ENCODE measurements at regions not wholly inside any gene's neighbourhood (a gene's known extent, or its start where the extent isn't known, plus 50 kb on each side); places are given as distances from the start of the nearest gene placed in this dataset.

DNA sequence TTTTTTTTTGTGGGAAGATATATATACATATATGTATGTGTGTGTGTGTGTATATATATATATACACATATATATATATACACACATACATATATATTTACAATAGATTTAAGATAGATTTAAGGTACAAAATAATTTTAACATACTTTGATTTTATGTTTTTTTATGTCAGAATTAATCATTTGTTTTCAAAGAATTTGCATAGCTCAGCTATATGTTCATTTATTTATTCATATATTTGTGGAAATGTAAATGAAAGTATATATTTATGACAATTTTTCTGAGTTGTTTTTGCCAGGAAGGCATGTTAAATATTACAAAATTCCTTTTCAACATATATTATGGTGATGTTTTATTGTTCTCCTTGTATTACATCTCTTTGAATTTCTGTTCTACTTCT is 887.4 kb upstream of the NOVA1 start:
- H3K23ac ChIP-seq (ENCODE audit: low read depth, low read length, poor library complexity): no peak overlapping the region
- H2AK5ac ChIP-seq (ENCODE audit: low read depth, low read length): no peak overlapping the region
- no peak for DNase-seq (ENCODE audit: low spot score)
- no peak overlapping the region for H4K91ac ChIP-seq (ENCODE audit: low read depth, low read length, poor library complexity)
- H3K18ac ChIP-seq (ENCODE audit: low read length): no peak overlapping the region
- H2BK12ac ChIP-seq (ENCODE audit: low read length): no peak overlapping the region
- H2BK15ac ChIP-seq (ENCODE audit: low read length): no peak overlapping the region
- H2AFZ ChIP-seq (ENCODE audit: low read length): no peak overlapping the region
- H3K9me3 ChIP-seq (replicated peaks in 1 of 2; ENCODE audit: control insufficient read depth in 2 of 2, insufficient read depth in 1 of 2, low read depth in 1 of 2, low read length in 2 of 2): no peaks in the 10 kb centered on the region
- H4K8ac ChIP-seq (ENCODE audit: low read depth, low read length): no peak overlapping the region
- H3K4me1 ChIP-seq (ENCODE audit: control insufficient read depth in 2 of 2, insufficient read depth in 1 of 2, low read depth in 1 of 2, low read length in 2 of 2): no peaks in the 10 kb centered on the region
- H3K4ac ChIP-seq (ENCODE audit: low read length): no peak overlapping the region
- H3K36me3 ChIP-seq (replicated peaks in 1 of 2; ENCODE audit: control insufficient read depth in 2 of 2, insufficient read depth in 2 of 2, low read length in 2 of 2): no peaks in the 10 kb centered on the region
- no peak overlapping the region for H2BK120ac ChIP-seq (ENCODE audit: low read depth, low read length)
- H2BK5ac ChIP-seq (ENCODE audit: low read length): no peak overlapping the region
- H3K27me3 ChIP-seq (ENCODE audit: control insufficient read depth in 3 of 3, insufficient read depth in 3 of 3, low read depth in 1 of 3, low read length in 3 of 3): no peaks in the 10 kb centered on the region
- H3K4me2 ChIP-seq (ENCODE audit: insufficient read depth, low read length, poor library complexity, severe bottlenecking): no peak overlapping the region
- H3K27ac ChIP-seq (replicated peaks; ENCODE audit: low read length): no peak overlapping the region
- H3K79me1 ChIP-seq (ENCODE audit: low read depth, low read length): no peaks in the 10 kb centered on the region
- H3K4me3 ChIP-seq (ENCODE audit: low read length in 2 of 2): no peak overlapping the region
- no peak overlapping the region for H3K14ac ChIP-seq (ENCODE audit: low read length)
- H3K9ac ChIP-seq (ENCODE audit: low read depth, low read length, poor library complexity): no peak overlapping the region

DNA sequence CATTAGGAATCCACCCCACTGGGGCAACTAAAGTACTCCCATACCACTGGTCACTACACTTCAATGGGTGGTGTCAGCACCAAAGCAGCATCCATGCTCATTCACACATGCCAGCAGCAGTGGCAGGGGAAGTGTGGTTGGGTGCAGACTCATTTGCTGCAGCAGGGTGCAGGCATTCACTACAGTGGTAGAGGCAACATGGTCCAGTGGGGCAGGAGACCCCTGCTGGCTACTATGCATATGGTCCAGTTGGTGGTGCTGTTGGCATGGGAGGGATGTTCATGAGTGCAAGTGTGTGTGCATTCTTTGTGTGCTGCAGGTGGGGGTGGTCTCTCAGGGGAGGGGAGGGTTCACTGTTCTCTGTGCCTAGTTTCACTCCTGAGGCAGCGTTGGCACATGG is 908.4 kb upstream of the NOVA1 start:
- WGBS, 2 donors (ENCODE audit: extremely low coverage in 2 of 2, insufficient read length in 2 of 2, insufficient replicate concordance in 1 of 2): no CpG with 5 or more reads among the region's 1 CpG

DNA sequence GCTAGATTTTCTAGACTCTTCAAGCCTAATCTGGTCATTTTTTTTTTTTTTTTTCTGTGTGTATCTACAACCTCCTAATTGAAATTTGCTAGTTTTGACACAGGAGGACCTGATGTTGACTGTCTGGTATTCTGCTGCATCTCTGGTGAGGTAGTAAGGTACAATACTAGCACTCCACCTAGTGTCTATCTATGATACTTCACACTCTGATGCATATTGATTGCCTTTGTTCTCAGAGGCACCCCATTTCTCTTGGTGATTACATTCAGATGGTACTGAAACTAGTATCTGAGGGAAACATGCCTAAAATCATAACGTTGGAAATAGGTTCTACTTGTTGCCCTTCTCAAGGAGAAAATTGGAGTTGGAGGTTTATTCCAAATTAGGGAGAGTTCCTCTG is 930.5 kb upstream of the NOVA1 start:
- no peak overlapping the region for H3K27ac ChIP-seq (replicated peaks; ENCODE audit: low read length)
- no peaks in the 10 kb centered on the region for H3K9me3 ChIP-seq (replicated peaks in 1 of 2; ENCODE audit: control insufficient read depth in 2 of 2, insufficient read depth in 1 of 2, low read depth in 1 of 2, low read length in 2 of 2)
- no peak overlapping the region for H2BK12ac ChIP-seq (ENCODE audit: low read length)
- H3K9ac ChIP-seq (ENCODE audit: low read depth, low read length, poor library complexity): no peak overlapping the region
- H3K36me3 ChIP-seq (replicated peaks in 1 of 2; ENCODE audit: control insufficient read depth in 2 of 2, insufficient read depth in 2 of 2, low read length in 2 of 2): no peaks in the 10 kb centered on the region
- no CpG with 5 or more reads among the region's 1 CpG for WGBS, 2 donors (ENCODE audit: extremely low coverage in 2 of 2, insufficient read length in 2 of 2, insufficient replicate concordance in 1 of 2)
- no peak overlapping the region for H2BK15ac ChIP-seq (ENCODE audit: low read length)
- H2BK5ac ChIP-seq (ENCODE audit: low read length): no peak overlapping the region
- H3K23ac ChIP-seq (ENCODE audit: low read depth, low read length, poor library complexity): no peak overlapping the region
- no peaks in the 10 kb centered on the region for H3K4me1 ChIP-seq (ENCODE audit: control insufficient read depth in 2 of 2, insufficient read depth in 1 of 2, low read depth in 1 of 2, low read length in 2 of 2)
- H2BK120ac ChIP-seq (ENCODE audit: low read depth, low read length): no peak overlapping the region
- H2AK5ac ChIP-seq (ENCODE audit: low read depth, low read length): no peak overlapping the region
- no peak overlapping the region for H3K4me2 ChIP-seq (ENCODE audit: insufficient read depth, low read length, poor library complexity, severe bottlenecking)
- no peak overlapping the region for H4K8ac ChIP-seq (ENCODE audit: low read depth, low read length)
- H3K18ac ChIP-seq (ENCODE audit: low read length): no peak overlapping the region
- peak; percentile 18 for DNase-seq (ENCODE audit: low spot score)
- no peaks in the 10 kb centered on the region for H3K79me1 ChIP-seq (ENCODE audit: low read depth, low read length)
- H3K27me3 ChIP-seq (ENCODE audit: control insufficient read depth in 3 of 3, insufficient read depth in 3 of 3, low read depth in 1 of 3, low read length in 3 of 3): no peaks in the 10 kb centered on the region
- H4K91ac ChIP-seq (ENCODE audit: low read depth, low read length, poor library complexity): no peak overlapping the region
- peak overlapping the region; percentile 63 for H2AFZ ChIP-seq (ENCODE audit: low read length)
- H3K14ac ChIP-seq (ENCODE audit: low read length): no peak overlapping the region
- no peak overlapping the region for H3K4me3 ChIP-seq (ENCODE audit: low read length in 2 of 2)
- H3K4ac ChIP-seq (ENCODE audit: low read length): no peak overlapping the region

More for the DNA sequence above, 908.4 kb upstream of the NOVA1 start:
- no peak overlapping the region for H2AFZ ChIP-seq (ENCODE audit: low read length)
- no peak overlapping the region for H3K18ac ChIP-seq (ENCODE audit: low read length)
- H3K4me1 ChIP-seq (ENCODE audit: control insufficient read depth in 2 of 2, insufficient read depth in 1 of 2, low read depth in 1 of 2, low read length in 2 of 2): no peaks in the 10 kb centered on the region
- H3K4me2 ChIP-seq (ENCODE audit: insufficient read depth, low read length, poor library complexity, severe bottlenecking): no peak overlapping the region
- H2BK120ac ChIP-seq (ENCODE audit: low read depth, low read length): no peak overlapping the region
- H3K23ac ChIP-seq (ENCODE audit: low read depth, low read length, poor library complexity): peak overlapping the region; percentile 17
- no peak overlapping the region for H2BK15ac ChIP-seq (ENCODE audit: low read length)
- peaks cover 0 to 7% of the 10 kb centered on the region in 2 donors for H3K9me3 ChIP-seq (replicated peaks in 1 of 2; ENCODE audit: control insufficient read depth in 2 of 2, insufficient read depth in 1 of 2, low read depth in 1 of 2, low read length in 2 of 2)
- H4K91ac ChIP-seq (ENCODE audit: low read depth, low read length, poor library complexity): no peak overlapping the region
- no peak overlapping the region for H2BK5ac ChIP-seq (ENCODE audit: low read length)
- no peaks in the 10 kb centered on the region for H3K36me3 ChIP-seq (replicated peaks in 1 of 2; ENCODE audit: control insufficient read depth in 2 of 2, insufficient read depth in 2 of 2, low read length in 2 of 2)
- no peak overlapping the region for H2AK5ac ChIP-seq (ENCODE audit: low read depth, low read length)
- H3K14ac ChIP-seq (ENCODE audit: low read length): peak overlapping the region; percentile 14
- H3K79me1 ChIP-seq (ENCODE audit: low read depth, low read length): peaks cover 4% of the 10 kb centered on the region
- H3K4ac ChIP-seq (ENCODE audit: low read length): no peak overlapping the region
- no peak overlapping the region for H2BK12ac ChIP-seq (ENCODE audit: low read length)
- peak overlapping the region in 1 of 2 donors; percentile 33 for H3K4me3 ChIP-seq (ENCODE audit: low read length in 2 of 2)
- no peak overlapping the region for H4K8ac ChIP-seq (ENCODE audit: low read depth, low read length)
- H3K9ac ChIP-seq (ENCODE audit: low read depth, low read length, poor library complexity): peak overlapping the region; percentile 21
- no peaks in the 10 kb centered on the region for H3K27me3 ChIP-seq (ENCODE audit: control insufficient read depth in 3 of 3, insufficient read depth in 3 of 3, low read depth in 1 of 3, low read length in 3 of 3)
- DNase-seq (ENCODE audit: low spot score): no peak
- H3K27ac ChIP-seq (replicated peaks; ENCODE audit: low read length): no peak overlapping the region

DNA sequence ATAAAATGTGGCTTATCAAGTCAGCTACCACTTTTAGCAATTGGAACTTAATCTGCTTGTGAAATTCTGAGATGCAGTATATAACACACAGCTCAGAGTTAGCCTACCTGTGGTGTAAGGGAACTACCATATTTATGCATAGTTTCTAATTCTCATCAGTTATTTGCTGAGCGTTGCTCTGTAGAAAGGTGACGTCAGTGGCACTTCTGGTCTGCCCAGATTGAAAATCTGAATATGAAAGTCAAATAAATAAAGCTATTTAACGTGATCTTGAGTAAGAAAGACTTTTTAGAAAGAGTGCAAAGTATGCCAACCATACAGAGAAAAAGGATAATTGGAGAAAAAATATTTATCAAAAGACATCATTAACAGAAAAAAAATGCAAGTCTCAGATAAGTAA is 938.9 kb upstream of the NOVA1 start:
- WGBS, 2 donors (ENCODE audit: extremely low coverage in 2 of 2, insufficient read length in 2 of 2, insufficient replicate concordance in 1 of 2): no CpG with 5 or more reads among the region's 3 CpGs

More for the DNA sequence above, 938.9 kb upstream of the NOVA1 start:
- Histone ChIP-seq H3K4me2 (ENCODE audit: insufficient read depth, low read length, poor library complexity, severe bottlenecking) (no peak overlapping the region), H2BK15ac (ENCODE audit: low read length) (no peak overlapping the region), H4K8ac (ENCODE audit: low read depth, low read length) (no peak overlapping the region), H3K79me1 (ENCODE audit: low read depth, low read length) (no peaks in the 10 kb centered on the region), H3K4me3 (ENCODE audit: low read length in 2 of 2) (no peak overlapping the region), H3K18ac (ENCODE audit: low read length) (no peak overlapping the region), H3K9ac (ENCODE audit: low read depth, low read length, poor library complexity) (no peak overlapping the region), H3K9me3 (replicated peaks in 1 of 2; ENCODE audit: control insufficient read depth in 2 of 2, insufficient read depth in 1 of 2, low read depth in 1 of 2, low read length in 2 of 2) (peaks cover 2 to 4% of the 10 kb centered on the region in 2 donors), H2BK5ac (ENCODE audit: low read length) (no peak overlapping the region), H2BK12ac (ENCODE audit: low read length) (no peak overlapping the region), H3K27me3 (ENCODE audit: control insufficient read depth in 3 of 3, insufficient read depth in 3 of 3, low read depth in 1 of 3, low read length in 3 of 3) (no peaks in the 10 kb centered on the region), H2AFZ (ENCODE audit: low read length) (no peak overlapping the region), H2BK120ac (ENCODE audit: low read depth, low read length) (no peak overlapping the region), H3K14ac (ENCODE audit: low read length) (no peak overlapping the region), H3K27ac (replicated peaks; ENCODE audit: low read length) (no peak overlapping the region), H3K36me3 (replicated peaks in 1 of 2; ENCODE audit: control insufficient read depth in 2 of 2, insufficient read depth in 2 of 2, low read length in 2 of 2) (no peaks in the 10 kb centered on the region), H2AK5ac (ENCODE audit: low read depth, low read length) (no peak overlapping the region), H3K4ac (ENCODE audit: low read length) (no peak overlapping the region), H3K4me1 (ENCODE audit: control insufficient read depth in 2 of 2, insufficient read depth in 1 of 2, low read depth in 1 of 2, low read length in 2 of 2) (no peaks in the 10 kb centered on the region), H4K91ac (ENCODE audit: low read depth, low read length, poor library complexity) (no peak overlapping the region), H3K23ac (ENCODE audit: low read depth, low read length, poor library complexity) (no peak overlapping the region)
- no peak for DNase-seq (ENCODE audit: low spot score)

All from neuronal stem cell (in vitro differentiated cells).